ENCODE measurements at regions not wholly inside any gene's neighbourhood (a gene's known extent, or its start where the extent isn't known, plus 50 kb on each side); places are given as distances from the start of the nearest gene placed in this dataset.

GRCh38 chr10:35762311-35763030 is 120.4 kb upstream of the FZD8 start:
- TF ChIP-seq, protein P1, sequence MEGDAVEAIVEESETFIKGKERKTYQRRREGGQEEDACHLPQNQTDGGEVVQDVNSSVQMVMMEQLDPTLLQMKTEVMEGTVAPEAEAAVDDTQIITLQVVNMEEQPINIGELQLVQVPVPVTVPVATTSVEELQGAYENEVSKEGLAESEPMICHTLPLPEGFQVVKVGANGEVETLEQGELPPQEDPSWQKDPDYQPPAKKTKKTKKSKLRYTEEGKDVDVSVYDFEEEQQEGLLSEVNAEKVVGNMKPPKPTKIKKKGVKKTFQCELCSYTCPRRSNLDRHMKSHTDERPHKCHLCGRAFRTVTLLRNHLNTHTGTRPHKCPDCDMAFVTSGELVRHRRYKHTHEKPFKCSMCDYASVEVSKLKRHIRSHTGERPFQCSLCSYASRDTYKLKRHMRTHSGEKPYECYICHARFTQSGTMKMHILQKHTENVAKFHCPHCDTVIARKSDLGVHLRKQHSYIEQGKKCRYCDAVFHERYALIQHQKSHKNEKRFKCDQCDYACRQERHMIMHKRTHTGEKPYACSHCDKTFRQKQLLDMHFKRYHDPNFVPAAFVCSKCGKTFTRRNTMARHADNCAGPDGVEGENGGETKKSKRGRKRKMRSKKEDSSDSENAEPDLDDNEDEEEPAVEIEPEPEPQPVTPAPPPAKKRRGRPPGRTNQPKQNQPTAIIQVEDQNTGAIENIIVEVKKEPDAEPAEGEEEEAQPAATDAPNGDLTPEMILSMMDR (IDR thresholded peaks at IDR 0.05; ENCODE audit: borderline replicate concordance, control extremely low read depth, extremely low read depth, insufficient read depth, missing control alignments), result no peak
- in situ Hi-C loops (cut with MboI; ENCODE audit: low sequenced_read_pairs, unreplicated experiment), result no loop called here
- no peak for DNase-seq (ENCODE audit: low spot score)

GRCh38 chr10:35758076-35758475 is 116.0 kb upstream of the FZD8 start:
- in situ Hi-C loops (cut with MboI; ENCODE audit: low sequenced_read_pairs, unreplicated experiment), result no loop called here

GRCh38 chr10:35754519-35754918 is 112.4 kb upstream of the FZD8 start:
- TF ChIP-seq, protein P1 (IDR thresholded peaks at IDR 0.05; ENCODE audit: borderline replicate concordance, control extremely low read depth, extremely low read depth, insufficient read depth, missing control alignments), result no peak
- in situ Hi-C loops (cut with MboI; ENCODE audit: low sequenced_read_pairs, unreplicated experiment), result no loop called here
- DNase-seq (ENCODE audit: low spot score), result no peak

More at GRCh38 chr10:35758076-35758475, 116.0 kb upstream of the FZD8 start:
- DNase-seq (ENCODE audit: low spot score), result no peak
- TF ChIP-seq, protein P1 (IDR thresholded peaks at IDR 0.05; ENCODE audit: borderline replicate concordance, control extremely low read depth, extremely low read depth, insufficient read depth, missing control alignments), result no peak

DNA sequence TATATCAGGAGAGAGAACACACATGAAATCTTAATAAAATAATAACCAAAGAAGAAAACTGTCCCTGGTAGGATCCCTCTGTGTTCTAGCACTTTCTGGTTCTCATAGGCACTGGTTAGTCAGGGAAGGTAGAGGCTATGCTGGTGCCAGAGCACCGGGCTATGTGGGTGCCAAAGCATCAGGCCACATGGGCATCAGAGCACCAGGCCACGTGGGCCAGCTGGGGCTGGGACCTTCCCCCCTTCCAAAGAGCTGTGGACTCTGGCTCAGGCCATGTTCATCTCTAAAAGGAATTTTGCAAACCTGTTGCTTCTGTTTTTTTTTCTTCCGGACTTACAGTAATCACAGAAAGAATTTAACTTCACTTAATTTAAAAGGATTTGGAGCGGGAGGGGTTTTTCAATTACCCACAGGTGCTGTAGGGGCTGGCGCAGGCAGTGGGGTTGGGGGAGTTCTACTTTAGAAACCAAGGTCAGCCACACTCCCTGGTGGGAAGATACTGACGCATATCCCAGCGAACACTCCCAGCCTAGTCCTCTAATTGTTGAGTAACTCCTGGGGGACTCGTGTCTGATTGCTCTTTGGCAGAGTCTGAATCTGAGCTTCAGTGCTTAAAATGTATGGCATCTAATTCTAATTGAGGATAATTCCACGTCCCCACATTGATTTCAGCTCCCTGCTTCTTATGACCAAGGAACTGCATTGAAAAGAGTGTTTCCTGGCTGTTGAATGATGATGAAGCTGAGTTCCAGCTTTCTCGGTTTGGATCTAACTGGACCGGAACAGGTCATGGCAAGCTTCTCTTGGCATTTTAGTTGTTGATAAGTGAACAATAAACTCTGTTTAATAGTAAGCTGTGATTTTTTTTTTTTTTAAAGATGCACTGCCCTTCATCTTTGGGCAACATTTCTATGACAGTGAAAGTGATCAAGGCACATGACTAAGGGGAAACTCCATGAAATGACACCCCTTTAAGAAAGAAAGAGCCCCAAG is 110.7 kb upstream of the FZD8 start:
- TF ChIP-seq, protein P1 (IDR thresholded peaks at IDR 0.05; ENCODE audit: borderline replicate concordance, control extremely low read depth, extremely low read depth, insufficient read depth, missing control alignments), result no peak
- DNase-seq (ENCODE audit: low spot score), result no peak
- in situ Hi-C loops (cut with MboI; ENCODE audit: low sequenced_read_pairs, unreplicated experiment), result no loop called here

DNA sequence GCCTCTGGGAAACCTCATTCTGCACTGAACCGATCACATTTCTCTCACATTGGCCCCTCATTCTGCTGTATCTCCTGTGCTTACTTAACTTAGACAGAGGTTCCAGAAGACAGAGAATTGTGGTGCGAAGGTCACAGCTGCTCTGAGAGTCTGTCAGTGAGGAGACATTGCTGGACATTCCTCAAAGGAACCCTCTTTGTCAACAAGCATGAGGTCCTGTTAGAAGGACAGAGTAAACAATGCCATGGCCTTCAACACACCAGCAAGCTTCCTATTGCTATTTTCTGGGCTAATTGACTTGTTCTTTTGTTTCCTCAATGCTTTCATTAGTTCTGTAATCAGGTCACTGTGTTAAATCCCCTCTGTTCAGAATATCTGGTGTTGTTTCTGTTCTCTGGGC is 109.3 kb upstream of the FZD8 start:
- in situ Hi-C loops (cut with MboI; ENCODE audit: low sequenced_read_pairs, unreplicated experiment), result no loop called here

DNA sequence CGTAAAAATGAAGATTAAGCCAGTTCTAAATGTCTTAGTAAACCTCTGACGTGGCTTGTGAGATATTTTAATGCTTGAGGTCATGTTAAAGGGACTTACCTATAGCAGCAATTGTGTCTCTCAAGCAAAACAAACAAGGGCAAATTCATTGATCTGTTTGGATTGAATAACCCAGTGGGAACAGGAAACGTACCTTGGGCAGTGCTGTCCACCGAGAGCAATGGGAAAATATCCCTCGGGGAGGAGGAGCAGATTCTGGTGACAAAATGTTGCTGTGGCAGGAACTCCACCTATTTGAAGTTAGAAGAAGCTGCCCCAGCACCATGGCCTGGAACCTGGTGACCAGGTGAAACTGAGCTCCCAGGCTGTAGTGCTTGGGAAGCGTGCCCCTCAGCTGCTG is 107.1 kb upstream of the FZD8 start:
- no peak for DNase-seq (ENCODE audit: low spot score)
- in situ Hi-C loops (cut with MboI; ENCODE audit: low sequenced_read_pairs, unreplicated experiment), result no loop called here
- TF ChIP-seq, protein P1 (IDR thresholded peaks at IDR 0.05; ENCODE audit: borderline replicate concordance, control extremely low read depth, extremely low read depth, insufficient read depth, missing control alignments), result no peak

More for the DNA sequence above, 109.3 kb upstream of the FZD8 start:
- DNase-seq (ENCODE audit: low spot score), result no peak
- TF ChIP-seq, protein P1 (IDR thresholded peaks at IDR 0.05; ENCODE audit: borderline replicate concordance, control extremely low read depth, extremely low read depth, insufficient read depth, missing control alignments), result no peak
